ENCODE measurements at regions not wholly inside any gene's neighbourhood (a gene's known extent, or its start where the extent isn't known, plus 50 kb on each side); places are given as distances from the start of the nearest gene placed in this dataset.

- TF ChIP-seq CTCF (IDR thresholded peaks at IDR 0.05) = no peak
- no peak for TF ChIP-seq POLR2A (IDR thresholded peaks at IDR 0.05)
These were observed 254.4 kb upstream of the FAT4 start for GRCh38 chr4:125060376-125060775.
